GM23338 (cell line): ENCODE measurements at regions not wholly inside any gene's neighbourhood (a gene's known extent, or its start where the extent isn't known, plus 50 kb on each side); places are given as distances from the start of the nearest gene placed in this dataset.

Source experiments
- ATAC-seq: fragments of 200-7000 bp; cut with Tn5 transposase; 3 replicates; pipeline ENCODE4 v1.9.1; 2020
- DNase-seq: peaks from one replicate; pipeline ENCODE4 v3.0.0-alpha.2; 2015; ENCODE audit warnings: low spot score
- H2AFZ ChIP-seq: fragments of 200-600 bp; sonication (generic); 2 replicates; pipeline ENCODE4 v1.8.0; 2016; ENCODE audit warnings: antibody characterized with exemption, mild to moderate bottlenecking, moderate library complexity
- H3F3A ChIP-seq: fragments of 200-600 bp; sonication (generic); replicated peaks from 2 replicates; pipeline ENCODE4 v1.8.0; 2017; ENCODE audit warnings: antibody characterized with exemption, mixed run types, low read depth
- H3K27ac ChIP-seq: fragments of 200-600 bp; sonication (generic); 2 replicates; pipeline ENCODE4 v1.6.1; 2016; ENCODE audit warnings: low read depth
- H3K27me3 ChIP-seq: fragments of 200-600 bp; sonication (generic); 2 replicates; pipeline ENCODE4 v1.8.0; 2016; ENCODE audit warnings: mild to moderate bottlenecking, mixed run types, moderate library complexity; ENCODE audit not compliant: insufficient read depth
- H3K36me3 ChIP-seq: fragments of 200-600 bp; sonication (generic); 2 replicates; pipeline ENCODE4 v1.8.0; 2016; ENCODE audit warnings: mild to moderate bottlenecking; ENCODE audit not compliant: insufficient read depth
- H3K4me1 ChIP-seq: fragments of 200-600 bp; sonication (generic); 2 replicates; pipeline ENCODE4 v1.8.0; 2016; ENCODE audit warnings: mild to moderate bottlenecking, moderate library complexity; ENCODE audit not compliant: insufficient read depth
- H3K4me2 ChIP-seq: fragments of 200-600 bp; sonication (generic); 2 replicates; pipeline ENCODE4 v1.7.1; 2017; ENCODE audit warnings: mixed run types
- H3K4me3 ChIP-seq: fragments of 200-600 bp; sonication (generic); 2 replicates; pipeline ENCODE4 v1.6.1; 2016; ENCODE audit warnings: mixed run types
- H3K79me2 ChIP-seq: fragments of 200-600 bp; sonication (generic); replicated peaks from 2 replicates; pipeline ENCODE4 v1.8.0; 2017; ENCODE audit warnings: mild to moderate bottlenecking; ENCODE audit not compliant: insufficient read depth
- H3K9me2 ChIP-seq: fragments of 200-600 bp; sonication (generic); 2 replicates; pipeline ENCODE4 v1.8.0; 2017; ENCODE audit not compliant: insufficient read depth
- H4K20me1 ChIP-seq: fragments of 200-600 bp; sonication (generic); replicated peaks from 2 replicates; pipeline ENCODE4 v1.8.0; 2017; ENCODE audit warnings: mild to moderate bottlenecking; ENCODE audit not compliant: insufficient read depth
- H3K27ac Mint-ChIP-seq: 2 replicates; pipeline ENCODE4 v1.8.0; 2020; ENCODE audit warnings: inconsistent platforms, mild to moderate bottlenecking, moderate library complexity, mixed read lengths
- H3K27me3 Mint-ChIP-seq: 3 replicates; pipeline ENCODE4 v1.8.0; 2022; ENCODE audit warnings: low read depth, mild to moderate bottlenecking, moderate library complexity, mixed read lengths, inconsistent platforms; ENCODE audit not compliant: insufficient read depth, poor library complexity
- H3K36me3 Mint-ChIP-seq: 3 replicates; pipeline ENCODE4 v1.8.0; 2021; ENCODE audit warnings: low read depth, mild to moderate bottlenecking, inconsistent platforms, moderate library complexity, mixed read lengths
- H3K4me1 Mint-ChIP-seq: 3 replicates; pipeline ENCODE4 v1.8.0; 2020; ENCODE audit warnings: mild to moderate bottlenecking, inconsistent platforms, mixed read lengths
- H3K4me3 Mint-ChIP-seq: 3 replicates; pipeline ENCODE4 v1.8.0; 2021; ENCODE audit warnings: moderate library complexity, mild to moderate bottlenecking, inconsistent platforms, mixed read lengths
- H3K9me3 Mint-ChIP-seq: 3 replicates; pipeline ENCODE4 v1.8.0; 2020; ENCODE audit warnings: moderate library complexity, mild to moderate bottlenecking, inconsistent platforms, mixed read lengths
- CREB1 ChIP-seq: fragments of 250-450 bp; sonication (Bioruptor Pico); IDR thresholded peaks from 2 replicates; pipeline ENCODE4 v1.5.0; 2020; ENCODE audit warnings: low read depth, mild to moderate bottlenecking, moderate library complexity
- CTCF ChIP-seq, 2 experiments: fragments of 200-600 bp in 1 of 2; sonication (generic) in 1 of 2; conservative IDR thresholded peaks; 2 replicates each; pipeline versions ENCODE4 v1.5.1 to v1.6.1; 2016 to 2017; ENCODE audit warnings: antibody characterized with exemption in 2 of 2, low read depth in 2 of 2, mild to moderate bottlenecking in 2 of 2, moderate library complexity in 1 of 2
- EZH2 ChIP-seq: fragments of 200-600 bp; sonication (generic); IDR thresholded peaks from one replicate; pipeline ENCODE4 v1.8.0; 2017; ENCODE audit warnings: antibody characterized with exemption, mild to moderate bottlenecking, low read depth; ENCODE audit not compliant: unreplicated experiment
- EZH2phosphoT487 ChIP-seq: fragments of 200-600 bp; sonication (generic); IDR thresholded peaks from one replicate; pipeline ENCODE4 v1.8.1; 2018; ENCODE audit warnings: antibody characterized with exemption; ENCODE audit not compliant: unreplicated experiment
- JUNB ChIP-seq: IDR thresholded peaks from one replicate; pipeline ENCODE4 v1.6.1; 2016; ENCODE audit warnings: antibody characterized with exemption; ENCODE audit not compliant: unreplicated experiment
- NANOG ChIP-seq: IDR thresholded peaks from 2 replicates; pipeline ENCODE4 v1.6.1; 2016; ENCODE audit warnings: antibody characterized with exemption, borderline replicate concordance
- POLR2AphosphoS5 ChIP-seq: IDR thresholded peaks from 2 replicates; pipeline ENCODE4 v1.6.1; 2016; ENCODE audit warnings: antibody characterized with exemption, low read depth
- REST ChIP-seq: IDR thresholded peaks from one replicate; pipeline ENCODE4 v1.6.1; 2018; ENCODE audit warnings: antibody characterized with exemption; ENCODE audit not compliant: unreplicated experiment
- STAT1 ChIP-seq: IDR thresholded peaks from one replicate; pipeline ENCODE4 v1.6.1; 2016; ENCODE audit warnings: antibody characterized with exemption; ENCODE audit not compliant: unreplicated experiment
- ZNF462 ChIP-seq: fragments of 250-450 bp; sonication (Bioruptor Pico); IDR thresholded peaks from 2 replicates; pipeline ENCODE4 v1.5.0; 2020; ENCODE audit warnings: mild to moderate bottlenecking, moderate library complexity

GRCh38 chr5:57677235-57677634 lies 194.6 kb upstream of the ACTBL2 start:
- Mint-ChIP-seq H3K27ac (no peak overlapping the region), H3K4me1 (peaks cover 8% of the 10 kb centered on the region; the same call in 2 of the 3 replicates), H3K4me3 (no peak overlapping the region), H3K9me3 (no peaks in the 10 kb centered on the region), H3K27me3 (peaks cover 4% of the 10 kb centered on the region), H3K36me3 (no peaks in the 10 kb centered on the region)
- Histone ChIP-seq H2AFZ (no peak overlapping the region), H3K4me3 (no peak overlapping the region), H3K9me2 (no peaks in the 10 kb centered on the region; the same call in 1 of the 2 replicates), H3K36me3 (no peaks in the 10 kb centered on the region), H3K27ac (no peak overlapping the region), H3K79me2 (no peaks in the 10 kb centered on the region), H3K4me1 (0 out of 2 replicates have a peak, but pooled peaks cover 6% of the 10 kb centered on the region), H3K27me3 (no peaks in the 10 kb centered on the region), H4K20me1 (no peaks in the 10 kb centered on the region), H3K4me2 (no peak overlapping the region), H3F3A (no peaks in the 10 kb centered on the region)
- ATAC-seq (no peak), DNase-seq (no peak)
- no peak for TF ChIP-seq STAT1
- no peak for TF ChIP-seq EZH2phosphoT487
- TF ChIP-seq JUNB: no peak
- TF ChIP-seq NANOG: no peak
- no peak for TF ChIP-seq EZH2
- TF ChIP-seq REST: no peak
- no peak for TF ChIP-seq ZNF462 (CRISPR knock-in tag)
- TF ChIP-seq POLR2AphosphoS5: no peak
- TF ChIP-seq CREB1 (CRISPR knock-in tag): no peak
- no peak for TF ChIP-seq CTCF (conservative IDR thresholded peaks at IDR 0.05; ENCODE audit: low read depth in 2 of 2)
